Hepatocyte (in vitro differentiated cells): ENCODE measurements at regions not wholly inside any gene's neighbourhood (a gene's known extent, or its start where the extent isn't known, plus 50 kb on each side); places are given as distances from the start of the nearest gene placed in this dataset.

ENCODE experiments used
- DNase-seq: peaks from one replicate; pipeline ENCODE4 v3.0.0-alpha.2; 2016; ENCODE audit warnings: low spot score
- H2AFZ ChIP-seq: fragments of 200-600 bp; sonication (generic); 2 replicates; pipeline ENCODE4 v1.6.0; 2016; ENCODE audit warnings: antibody characterized with exemption, mild to moderate bottlenecking
- H3K27ac ChIP-seq: fragments of 200-600 bp; sonication (generic); 2 replicates; pipeline ENCODE4 v1.5.1; 2016; ENCODE audit warnings: mild to moderate bottlenecking
- H3K27me3 ChIP-seq: fragments of 200-600 bp; sonication (generic); 2 replicates; pipeline ENCODE4 v1.6.1; 2016
- H3K36me3 ChIP-seq: fragments of 200-600 bp; sonication (generic); replicated peaks from 2 replicates; pipeline ENCODE4 v1.5.1; 2016; ENCODE audit warnings: low read depth; ENCODE audit not compliant: insufficient read depth
- H3K4me1 ChIP-seq: fragments of 200-600 bp; sonication (generic); 2 replicates; pipeline ENCODE4 v1.5.1; 2016; ENCODE audit warnings: mild to moderate bottlenecking, moderate library complexity; ENCODE audit not compliant: insufficient read depth
- H3K4me2 ChIP-seq: fragments of 200-600 bp; sonication (generic); 2 replicates; pipeline ENCODE4 v1.6.0; 2016
- H3K4me3 ChIP-seq: fragments of 200-600 bp; sonication (generic); 2 replicates; pipeline ENCODE4 v1.5.1; 2016; ENCODE audit warnings: mild to moderate bottlenecking
- H3K79me2 ChIP-seq: fragments of 200-600 bp; sonication (generic); 2 replicates; pipeline ENCODE4 v1.6.0; 2017; ENCODE audit warnings: mild to moderate bottlenecking
- H3K9me2 ChIP-seq: fragments of 200-600 bp; sonication (generic); replicated peaks from 2 replicates; pipeline ENCODE4 v1.6.0; 2017; ENCODE audit warnings: mild to moderate bottlenecking; ENCODE audit not compliant: insufficient read depth
- H3K9me3 ChIP-seq: fragments of 200-600 bp; sonication (generic); 2 replicates; pipeline ENCODE4 v1.5.1; 2016; ENCODE audit warnings: low read depth, mild to moderate bottlenecking
- H4K20me1 ChIP-seq: fragments of 200-600 bp; sonication (generic); 2 replicates; pipeline ENCODE4 v1.6.0; 2016; ENCODE audit warnings: mild to moderate bottlenecking; ENCODE audit not compliant: insufficient read depth, poor library complexity, severe bottlenecking
- EZH2 ChIP-seq: fragments of 200-600 bp; sonication (generic); IDR thresholded peaks from 2 replicates; pipeline ENCODE4 v1.6.1; 2016; ENCODE audit warnings: antibody characterized with exemption, mild to moderate bottlenecking, borderline replicate concordance
- EZH2phosphoT487 ChIP-seq: fragments of 200-600 bp; sonication (generic); IDR thresholded peaks from one replicate; pipeline ENCODE4 v1.6.1; 2018; ENCODE audit warnings: antibody characterized with exemption, mild to moderate bottlenecking, low read depth, moderate library complexity; ENCODE audit not compliant: unreplicated experiment, severe bottlenecking
- WGBS: methylation state at CpG from one replicate; pipeline ENCODE4 v1.1.6; 2016; ENCODE audit warnings: low lambda C conversion rate; ENCODE audit errors: missing lambda C conversion rate; 5-methylcytosine and 5-hydroxymethylcytosine counted together
- TF ChIP-seq, protein P1 (sequence below): fragments of 200-600 bp; sonication (generic); IDR thresholded peaks from 2 replicates; pipeline ENCODE4 v1.5.1; 2016; ENCODE audit warnings: antibody characterized with exemption, mild to moderate bottlenecking; ENCODE audit not compliant: poor library complexity

DNA sequence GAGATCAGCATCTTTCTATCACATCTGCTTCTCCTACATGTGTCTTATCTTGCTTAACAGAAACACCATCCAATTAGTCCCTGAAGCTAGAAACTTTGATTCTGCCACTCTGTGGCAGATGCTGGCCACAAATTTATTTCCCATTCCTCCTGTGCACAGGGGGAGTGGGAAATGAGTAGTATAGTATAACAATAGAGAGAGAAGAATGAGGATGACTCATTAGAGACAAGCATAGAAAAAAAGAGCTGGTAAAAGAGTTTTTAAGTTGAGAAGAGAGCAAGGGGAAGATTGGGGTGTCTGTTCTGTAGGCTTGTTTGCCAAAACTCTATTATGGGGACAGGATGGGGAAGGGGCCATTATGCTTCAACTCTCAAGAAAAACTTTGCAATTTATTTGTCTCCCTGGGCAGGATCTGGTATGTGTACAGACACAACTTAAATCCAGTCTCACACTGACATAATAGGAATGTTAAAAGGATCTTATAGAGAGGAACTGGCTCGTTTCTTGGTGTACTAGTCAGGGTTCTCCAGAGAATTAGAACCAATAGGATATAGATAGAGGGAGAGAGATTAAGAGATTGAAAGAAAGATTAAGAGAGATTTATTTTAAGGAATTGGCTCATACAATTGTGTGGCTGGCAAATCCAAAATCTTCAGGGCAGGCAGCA lies 142.6 kb upstream of the CPSF6 start:
- no peaks in the 10 kb centered on the region for H3K9me3 ChIP-seq
- no peak overlapping the region for H3K4me3 ChIP-seq
- H2AFZ ChIP-seq: no peak overlapping the region
- no peak overlapping the region for H3K27ac ChIP-seq
- no peaks in the 10 kb centered on the region for H3K79me2 ChIP-seq
- H4K20me1 ChIP-seq: no peaks in the 10 kb centered on the region
- TF ChIP-seq, protein P1, sequence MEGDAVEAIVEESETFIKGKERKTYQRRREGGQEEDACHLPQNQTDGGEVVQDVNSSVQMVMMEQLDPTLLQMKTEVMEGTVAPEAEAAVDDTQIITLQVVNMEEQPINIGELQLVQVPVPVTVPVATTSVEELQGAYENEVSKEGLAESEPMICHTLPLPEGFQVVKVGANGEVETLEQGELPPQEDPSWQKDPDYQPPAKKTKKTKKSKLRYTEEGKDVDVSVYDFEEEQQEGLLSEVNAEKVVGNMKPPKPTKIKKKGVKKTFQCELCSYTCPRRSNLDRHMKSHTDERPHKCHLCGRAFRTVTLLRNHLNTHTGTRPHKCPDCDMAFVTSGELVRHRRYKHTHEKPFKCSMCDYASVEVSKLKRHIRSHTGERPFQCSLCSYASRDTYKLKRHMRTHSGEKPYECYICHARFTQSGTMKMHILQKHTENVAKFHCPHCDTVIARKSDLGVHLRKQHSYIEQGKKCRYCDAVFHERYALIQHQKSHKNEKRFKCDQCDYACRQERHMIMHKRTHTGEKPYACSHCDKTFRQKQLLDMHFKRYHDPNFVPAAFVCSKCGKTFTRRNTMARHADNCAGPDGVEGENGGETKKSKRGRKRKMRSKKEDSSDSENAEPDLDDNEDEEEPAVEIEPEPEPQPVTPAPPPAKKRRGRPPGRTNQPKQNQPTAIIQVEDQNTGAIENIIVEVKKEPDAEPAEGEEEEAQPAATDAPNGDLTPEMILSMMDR: no peak
- TF ChIP-seq EZH2phosphoT487 (no peak), EZH2 (no peak)
- H3K27me3 ChIP-seq: no peaks in the 10 kb centered on the region
- no peaks in the 10 kb centered on the region for H3K9me2 ChIP-seq
- no peak overlapping the region for H3K4me2 ChIP-seq
- WGBS: 30% methylated on average over 1 of the region's 1 CpG
- DNase-seq: no peak
- no peaks in the 10 kb centered on the region for H3K4me1 ChIP-seq
- H3K36me3 ChIP-seq: no peaks in the 10 kb centered on the region

DNA sequence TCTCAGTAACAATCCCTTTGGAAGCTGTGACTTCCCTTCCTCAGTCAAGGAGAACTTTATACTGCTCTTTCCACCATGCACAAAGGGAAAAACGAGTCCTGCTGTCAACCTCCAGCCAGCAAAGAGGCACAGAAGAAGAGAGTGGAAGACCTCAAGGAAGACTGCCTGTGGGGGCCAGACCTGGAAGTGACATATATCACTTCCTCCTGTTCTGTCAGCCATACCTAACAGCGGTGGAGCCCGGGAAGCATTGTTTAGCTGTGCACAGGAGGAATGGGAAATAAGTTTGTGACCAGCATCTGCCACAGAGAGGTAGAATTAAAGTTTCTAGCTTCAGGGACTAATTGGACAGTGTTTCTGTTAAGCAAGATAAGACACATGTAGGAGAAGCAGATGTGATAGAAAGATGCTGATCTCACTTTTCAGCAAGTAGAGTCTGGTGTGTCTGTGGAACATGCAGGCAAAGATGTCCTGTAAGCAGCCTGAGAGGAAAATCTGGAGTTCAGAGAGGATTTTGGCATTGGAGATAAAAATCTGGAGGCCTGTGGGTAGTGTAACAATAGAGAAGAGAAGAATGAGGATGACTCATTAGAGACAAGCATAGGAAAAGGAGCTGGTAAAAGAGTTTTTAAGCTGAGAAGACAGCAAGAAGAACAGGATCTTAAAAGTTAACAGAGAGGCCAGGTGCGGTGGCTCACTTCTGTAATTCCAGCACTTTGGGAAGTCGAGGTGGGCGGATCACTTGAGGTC lies 141.6 kb upstream of the CPSF6 start:
- H3K79me2 ChIP-seq: no peaks in the 10 kb centered on the region

DNA sequence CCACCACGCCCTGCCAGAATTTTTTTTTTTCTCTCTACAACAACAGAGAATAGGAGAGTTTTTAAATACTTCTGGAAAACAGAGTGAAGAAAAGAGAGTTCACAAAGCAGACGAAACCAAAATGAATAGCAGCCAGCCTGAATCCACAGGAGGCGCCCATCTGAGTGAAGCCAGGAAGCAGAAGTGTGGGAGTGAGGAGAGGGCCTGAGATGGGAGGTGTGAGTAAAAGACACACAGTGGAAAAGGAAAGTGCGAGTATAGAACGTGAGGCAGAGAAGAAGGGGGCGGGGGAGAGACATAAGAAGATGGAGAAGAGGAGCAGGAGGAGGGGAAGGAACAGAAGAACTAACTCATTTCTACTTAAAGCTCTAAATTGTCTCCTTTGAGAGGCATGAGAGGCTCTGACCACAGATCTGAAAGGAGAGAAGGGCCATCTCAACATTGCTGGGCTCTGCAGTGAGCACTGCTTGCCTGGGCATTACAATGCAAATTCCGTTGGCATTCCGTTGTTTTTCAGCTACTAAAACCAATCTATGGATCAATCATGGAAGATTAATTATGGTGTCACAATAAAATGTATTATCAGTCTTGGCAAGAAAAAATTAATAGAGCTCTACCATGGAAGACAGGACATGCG lies 140.1 kb upstream of the CPSF6 start:
- Histone ChIP-seq H3K4me1 (no peaks in the 10 kb centered on the region), H3K27me3 (no peaks in the 10 kb centered on the region)

More for the DNA sequence above, 141.6 kb upstream of the CPSF6 start:
- H3K27ac ChIP-seq: no peak overlapping the region
- 62% methylated on average over 6 of the region's 6 CpGs for WGBS
- H2AFZ ChIP-seq: no peak overlapping the region
- H4K20me1 ChIP-seq: no peaks in the 10 kb centered on the region
- no peaks in the 10 kb centered on the region for H3K36me3 ChIP-seq
- no peak overlapping the region for H3K4me3 ChIP-seq
- no peak overlapping the region for H3K4me2 ChIP-seq
- no peaks in the 10 kb centered on the region for H3K9me2 ChIP-seq
- no peaks in the 10 kb centered on the region for H3K27me3 ChIP-seq
- no peaks in the 10 kb centered on the region for H3K9me3 ChIP-seq
- H3K4me1 ChIP-seq: no peaks in the 10 kb centered on the region
- DNase-seq: no peak
- TF ChIP-seq, protein P1: no peak
- no peak for TF ChIP-seq EZH2
- TF ChIP-seq EZH2phosphoT487: no peak

More for the DNA sequence above, 140.1 kb upstream of the CPSF6 start:
- no peaks in the 10 kb centered on the region for H4K20me1 ChIP-seq
- H3K9me3 ChIP-seq: no peaks in the 10 kb centered on the region
- no peak overlapping the region for H3K4me2 ChIP-seq
- WGBS: 84% methylated on average over 9 of the region's 9 CpGs
- H2AFZ ChIP-seq: no peak overlapping the region
- TF ChIP-seq, protein P1: no peak
- TF ChIP-seq EZH2phosphoT487 (no peak), EZH2 (no peak)
- no peak overlapping the region for H3K4me3 ChIP-seq
- no peaks in the 10 kb centered on the region for H3K9me2 ChIP-seq
- DNase-seq: no peak
- H3K36me3 ChIP-seq: no peaks in the 10 kb centered on the region
- H3K27ac ChIP-seq: no peak overlapping the region
- no peaks in the 10 kb centered on the region for H3K79me2 ChIP-seq
